Fibroblast of skin of right biceps (primary cell): ENCODE measurements at regions not wholly inside any gene's neighbourhood (a gene's known extent, or its start where the extent isn't known, plus 50 kb on each side); places are given as distances from the start of the nearest gene placed in this dataset.

Experiments
- DNase-seq: peaks from one replicate; pipeline ENCODE4 v3.0.0-alpha.2; 2013

DNA sequence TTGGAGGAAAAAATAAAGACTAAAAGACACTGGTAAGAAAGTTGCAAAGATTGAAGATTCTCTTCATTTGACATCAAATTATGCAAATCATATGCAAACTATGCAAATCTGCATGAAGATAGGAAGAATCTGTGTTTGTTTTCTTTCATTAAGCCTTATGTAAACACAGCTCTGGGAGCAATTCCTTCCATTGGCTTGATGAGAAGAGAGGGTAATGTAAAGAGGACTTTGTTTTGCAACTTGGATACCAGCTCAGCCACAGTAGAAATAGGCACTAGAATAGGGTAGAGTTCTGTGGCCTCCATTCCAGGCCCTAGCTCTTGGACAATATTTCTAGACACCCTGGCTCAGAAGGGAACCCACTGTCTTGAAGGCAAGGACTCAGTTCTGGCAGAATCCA is 388.4 kb upstream of the RASGEF1B start:
- no peak for DNase-seq

DNA sequence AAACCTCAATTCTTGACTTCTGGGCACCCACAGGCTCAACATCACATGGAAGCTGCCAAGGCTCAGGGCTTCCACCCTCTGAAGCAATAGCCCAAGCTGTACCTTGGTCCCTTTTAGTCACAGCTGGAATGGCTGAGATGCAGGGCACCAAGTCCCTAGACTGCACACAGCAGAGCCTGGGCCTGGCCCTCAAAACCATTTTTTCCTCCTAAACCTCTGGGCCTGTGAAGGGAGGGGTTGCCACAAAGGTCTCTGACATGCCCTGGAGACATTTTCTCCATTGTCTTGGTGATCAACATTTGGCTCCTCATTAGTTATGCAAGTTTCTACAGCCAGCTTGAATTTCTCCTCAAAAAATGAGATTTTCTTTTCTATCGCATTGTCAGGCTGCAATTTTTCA is 382.7 kb upstream of the RASGEF1B start:
- DNase-seq: no peak

DNA sequence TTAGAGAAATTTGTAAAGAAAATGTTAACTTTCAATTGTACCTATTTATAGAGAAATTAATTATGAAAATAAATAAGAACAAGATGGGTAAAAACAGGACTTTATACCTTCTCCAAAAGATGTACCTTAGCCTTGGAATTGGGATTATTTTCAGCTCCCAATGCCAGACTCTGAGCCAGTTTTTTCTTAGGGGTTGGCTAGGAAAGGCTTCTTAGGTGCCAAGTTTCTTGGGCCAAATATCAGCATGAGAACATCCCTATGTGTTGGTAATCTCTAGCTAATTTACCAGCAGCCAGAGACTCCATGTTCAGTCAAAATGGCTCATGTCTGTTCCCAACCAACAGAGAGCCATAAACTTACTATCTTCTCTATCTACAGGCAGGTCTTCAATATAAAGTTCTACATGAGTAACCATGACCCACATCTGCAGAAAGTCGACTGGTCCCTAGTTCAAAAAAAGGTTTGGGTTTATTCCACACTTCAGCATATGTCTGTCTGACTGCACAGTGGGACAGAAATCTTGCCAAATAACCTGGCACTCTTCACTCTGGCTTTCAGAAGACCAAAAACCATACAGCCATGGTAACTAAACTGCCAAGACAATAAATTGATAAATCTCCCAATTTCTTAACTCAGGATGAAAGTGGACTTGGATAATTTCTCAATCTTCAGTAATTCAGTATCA is 380.5 kb upstream of the RASGEF1B start:
- no peak for DNase-seq

GRCh38 chr4:81850701-81851100 is 379.0 kb upstream of the RASGEF1B start:
- DNase-seq: no peak

GRCh38 chr4:81845761-81846160 is 374.1 kb upstream of the RASGEF1B start:
- DNase-seq: peak; percentile 8

GRCh38 chr4:81845273-81845672 is 373.6 kb upstream of the RASGEF1B start:
- DNase-seq: no peak

GRCh38 chr4:81844717-81845116 is 373.0 kb upstream of the RASGEF1B start:
- peak; percentile 67 for DNase-seq

- no peak for DNase-seq
Measured at GRCh38 chr4:81839347-81840042, 367.8 kb upstream of the RASGEF1B start.

DNA sequence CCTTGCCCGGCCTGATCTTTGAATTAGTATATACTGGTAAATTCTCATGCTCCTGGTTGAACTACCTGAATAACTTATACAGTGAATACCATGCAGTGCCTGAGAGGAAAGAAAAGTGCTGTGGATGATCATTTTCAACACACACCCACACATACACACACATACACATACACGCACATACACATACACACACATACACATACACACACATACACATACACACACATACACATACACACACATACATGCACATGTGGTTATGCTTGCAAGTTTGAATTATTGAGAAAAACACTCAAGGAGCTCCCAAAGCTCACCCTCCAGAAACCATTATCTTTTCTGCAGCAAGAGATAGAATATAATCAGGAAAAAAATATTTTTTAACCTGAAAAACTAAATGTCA is 366.9 kb upstream of the RASGEF1B start:
- DNase-seq: no peak

GRCh38 chr4:81836716-81837115 is 365.0 kb upstream of the RASGEF1B start:
- no peak for DNase-seq

GRCh38 chr4:81833576-81833975 is 361.9 kb upstream of the RASGEF1B start:
- no peak for DNase-seq

DNA sequence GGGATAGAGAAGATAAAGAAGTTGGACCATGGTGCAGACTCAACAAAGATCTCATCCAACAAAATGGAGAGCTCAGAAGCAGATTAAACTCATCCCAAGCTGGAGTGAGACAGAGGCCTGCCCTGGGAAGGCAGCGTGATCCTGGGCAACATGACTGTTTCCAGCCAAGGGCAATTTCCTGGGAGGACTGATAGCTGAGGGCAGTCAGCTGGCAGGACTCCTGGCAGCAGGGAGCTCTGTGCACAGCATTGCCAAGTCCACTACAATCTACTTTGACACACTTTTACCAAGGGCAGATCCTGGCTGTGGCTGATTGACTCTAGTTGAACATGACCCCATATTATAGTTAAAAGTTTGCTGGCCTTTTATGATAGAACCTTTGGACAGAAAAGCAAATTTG is 357.3 kb upstream of the RASGEF1B start:
- no peak for DNase-seq

DNA sequence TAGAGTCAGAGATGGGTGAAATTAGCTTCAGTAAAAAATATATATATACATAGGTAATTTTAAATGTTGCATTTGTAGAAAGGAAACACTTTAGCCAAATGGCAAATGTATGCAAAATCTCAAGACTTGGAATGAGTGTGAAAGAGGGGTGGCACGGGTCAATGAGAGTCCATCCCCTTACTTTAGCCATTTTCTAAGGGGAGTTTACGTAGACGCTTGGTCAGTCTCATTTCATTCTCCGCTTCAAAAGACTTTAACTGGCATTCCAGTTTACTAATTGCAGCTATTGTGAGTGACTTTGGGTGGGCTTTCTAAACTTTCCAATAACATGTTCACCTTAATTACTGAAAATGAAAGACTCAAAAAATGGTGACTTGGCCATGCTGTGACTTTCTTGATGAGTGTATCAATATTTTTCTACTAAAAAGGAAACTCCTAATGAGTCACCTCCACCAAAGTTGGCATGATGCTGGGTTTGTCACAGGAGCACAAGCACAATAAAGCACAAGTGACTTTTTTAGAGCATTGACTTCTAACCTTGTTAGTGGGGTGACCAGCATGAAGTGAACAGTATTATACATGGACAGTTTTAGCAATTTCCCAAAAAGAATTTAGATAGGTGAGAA is 356.0 kb upstream of the RASGEF1B start:
- DNase-seq: no peak

- DNase-seq: no peak
Measured at GRCh38 chr4:81826817-81827424, 355.2 kb upstream of the RASGEF1B start.

- no peak for DNase-seq
Measured at GRCh38 chr4:81826335-81826734, 354.6 kb upstream of the RASGEF1B start.

DNA sequence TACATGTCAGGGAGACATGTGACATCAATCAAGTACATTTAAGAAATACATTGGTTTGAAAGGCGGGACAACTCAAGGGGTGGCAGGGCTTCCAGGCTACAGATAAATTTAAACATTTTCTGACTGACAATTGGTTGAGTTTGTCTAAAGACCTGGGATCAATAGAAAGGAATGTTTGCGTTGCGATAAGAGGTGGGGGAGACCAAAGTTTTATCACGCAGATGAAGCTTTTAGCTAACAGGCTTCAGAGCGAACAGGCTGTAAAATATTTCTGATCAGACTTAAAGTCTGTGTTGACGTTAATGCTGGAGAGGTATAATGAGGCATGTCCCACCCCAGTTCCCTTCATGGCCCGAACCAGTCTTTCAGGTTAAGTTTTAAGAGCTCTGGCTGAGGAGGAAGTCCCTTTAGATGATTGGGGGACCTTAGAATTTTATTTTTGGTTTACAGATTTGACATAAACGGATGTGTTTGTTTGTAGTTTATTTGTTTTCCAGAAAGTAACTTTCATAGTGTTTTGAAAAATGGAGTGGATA is 346.7 kb upstream of the RASGEF1B start:
- DNase-seq: no peak

GRCh38 chr4:81816031-81816761 is 344.5 kb upstream of the RASGEF1B start:
- DNase-seq: no peak

DNA sequence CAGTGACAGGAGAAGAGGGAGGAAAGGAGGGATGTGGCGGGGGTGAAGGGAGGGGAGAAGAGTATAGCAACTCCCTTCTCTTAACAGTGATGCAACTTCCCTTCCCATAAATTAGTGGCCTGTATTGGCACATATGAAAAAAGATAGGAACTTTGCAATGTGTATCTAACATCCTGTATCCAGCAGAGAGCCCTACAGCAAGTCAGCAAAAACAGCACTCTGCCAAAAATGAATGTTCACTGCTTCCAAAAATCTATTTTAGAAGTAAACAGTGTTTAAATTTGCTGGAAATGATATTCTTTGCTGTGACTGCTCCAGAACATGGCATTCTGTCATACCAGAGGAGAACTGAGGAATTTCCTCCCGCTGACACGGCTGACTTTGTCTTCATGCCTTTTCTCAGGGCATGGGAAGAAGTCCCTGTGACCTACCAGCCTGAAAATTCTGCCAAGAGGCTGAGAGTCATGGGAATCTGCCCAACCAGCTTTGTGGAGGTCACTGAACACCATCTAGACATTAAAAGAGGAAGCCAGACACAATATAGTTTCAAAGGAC is 343.4 kb upstream of the RASGEF1B start:
- DNase-seq: no peak

DNA sequence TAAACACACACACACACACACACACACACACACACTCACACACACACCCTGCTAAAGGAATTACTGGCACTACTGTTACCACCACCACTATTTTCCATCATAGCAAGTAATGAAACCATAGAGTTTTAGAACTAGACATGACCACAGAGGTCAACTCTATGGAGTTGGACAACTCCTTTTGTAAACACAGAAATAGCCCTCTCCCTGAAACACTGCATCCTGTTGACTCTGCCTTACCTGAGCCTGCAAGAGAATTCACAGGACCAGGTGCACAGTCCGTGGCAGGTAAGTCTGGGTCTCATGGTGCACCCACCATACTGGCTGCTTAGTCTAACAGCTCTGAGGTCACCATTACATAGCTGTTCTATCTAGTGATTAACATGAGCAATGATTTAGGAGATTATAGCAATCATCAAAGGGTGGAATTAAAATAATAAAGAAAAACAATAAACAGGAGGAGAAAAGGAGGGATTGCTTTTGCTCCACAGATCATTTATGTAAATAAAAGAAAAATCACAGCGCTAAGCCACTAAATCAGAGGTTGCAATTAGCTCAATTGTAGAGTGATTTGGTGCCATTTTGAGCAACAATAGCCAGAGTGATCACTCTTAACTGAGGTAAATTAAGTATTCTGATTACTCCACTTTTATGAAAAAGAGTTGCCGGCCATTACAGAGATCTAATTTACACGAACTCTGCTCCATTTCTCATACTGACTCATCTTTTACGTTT is 340.0 kb upstream of the RASGEF1B start:
- no peak for DNase-seq

DNA sequence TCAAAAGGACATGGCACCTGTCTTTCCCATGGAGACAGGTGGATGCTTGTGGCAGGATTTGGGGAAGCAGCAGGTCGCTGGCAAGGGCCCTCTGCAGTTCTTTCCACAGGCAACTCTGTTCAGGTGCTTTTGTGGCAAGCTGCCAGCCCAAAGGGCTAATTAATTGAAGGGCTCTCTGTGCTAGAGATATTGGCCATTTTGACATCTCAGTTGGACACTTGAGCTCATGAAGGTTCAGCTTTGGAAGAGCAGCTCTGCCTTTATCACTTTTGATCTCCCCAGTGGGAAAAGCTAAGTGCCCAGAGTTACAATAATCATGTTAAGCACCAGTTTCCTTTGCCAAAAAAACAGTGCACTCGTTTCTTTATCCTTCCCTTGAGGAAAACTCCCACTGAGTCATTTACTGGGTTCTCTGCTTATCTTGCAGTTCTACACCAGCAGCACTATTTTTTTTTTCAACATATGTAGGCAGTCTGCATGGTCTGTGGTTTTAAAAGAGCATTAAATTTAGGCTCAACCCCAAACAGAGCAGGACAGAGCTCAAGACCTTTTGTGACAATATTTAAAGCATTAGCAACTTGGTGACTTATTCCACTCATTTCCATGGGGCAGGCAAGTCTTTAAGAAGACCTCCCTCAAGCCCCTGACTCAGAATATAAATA is 336.4 kb upstream of the RASGEF1B start:
- no peak for DNase-seq

DNA sequence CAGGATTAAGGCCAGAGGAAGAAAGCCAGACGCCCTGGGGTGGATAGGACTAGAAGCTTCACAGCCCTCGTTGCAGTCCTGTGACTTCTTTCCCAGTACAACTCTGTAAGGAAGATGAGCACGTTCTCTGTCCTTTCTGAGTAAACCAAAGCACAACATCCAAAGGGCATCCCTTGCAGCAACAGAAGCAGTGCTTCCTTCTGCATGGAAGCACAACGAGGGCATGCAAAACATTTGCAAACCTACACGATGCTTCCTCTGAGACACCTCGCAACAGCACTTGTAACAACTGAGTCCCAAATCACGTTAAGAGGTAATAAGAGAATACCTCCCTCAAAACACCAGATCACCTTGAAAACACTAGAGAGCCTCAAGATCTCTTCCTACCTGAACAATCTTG is 335.7 kb upstream of the RASGEF1B start:
- no peak for DNase-seq
